ENCODE measurements at regions not wholly inside any gene's neighbourhood (a gene's known extent, or its start where the extent isn't known, plus 50 kb on each side); places are given as distances from the start of the nearest gene placed in this dataset.
"Not testable (repeated sequence)": the region's sequence is repeated elsewhere in the genome, so short reads cannot be mapped to it uniquely, and the experiment has no call there.

GRCh38 chr4:87920478-87920877 is 55.0 kb upstream of the SPP1 start:
- intact Hi-C loops (cut with DNase I; ENCODE audit: low total_unique reads): no loop called here
- 82 to 93% (median 87%) methylated on average over 2 of the region's 2 CpGs for WGBS, 5 donors
- TF ChIP-seq POLR2A (IDR thresholded peaks at IDR 0.05) (no peak), POLR2AphosphoS5 (IDR thresholded peaks at IDR 0.05) (no peak)
- TF ChIP-seq, protein P1, sequence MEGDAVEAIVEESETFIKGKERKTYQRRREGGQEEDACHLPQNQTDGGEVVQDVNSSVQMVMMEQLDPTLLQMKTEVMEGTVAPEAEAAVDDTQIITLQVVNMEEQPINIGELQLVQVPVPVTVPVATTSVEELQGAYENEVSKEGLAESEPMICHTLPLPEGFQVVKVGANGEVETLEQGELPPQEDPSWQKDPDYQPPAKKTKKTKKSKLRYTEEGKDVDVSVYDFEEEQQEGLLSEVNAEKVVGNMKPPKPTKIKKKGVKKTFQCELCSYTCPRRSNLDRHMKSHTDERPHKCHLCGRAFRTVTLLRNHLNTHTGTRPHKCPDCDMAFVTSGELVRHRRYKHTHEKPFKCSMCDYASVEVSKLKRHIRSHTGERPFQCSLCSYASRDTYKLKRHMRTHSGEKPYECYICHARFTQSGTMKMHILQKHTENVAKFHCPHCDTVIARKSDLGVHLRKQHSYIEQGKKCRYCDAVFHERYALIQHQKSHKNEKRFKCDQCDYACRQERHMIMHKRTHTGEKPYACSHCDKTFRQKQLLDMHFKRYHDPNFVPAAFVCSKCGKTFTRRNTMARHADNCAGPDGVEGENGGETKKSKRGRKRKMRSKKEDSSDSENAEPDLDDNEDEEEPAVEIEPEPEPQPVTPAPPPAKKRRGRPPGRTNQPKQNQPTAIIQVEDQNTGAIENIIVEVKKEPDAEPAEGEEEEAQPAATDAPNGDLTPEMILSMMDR (IDR thresholded peaks at IDR 0.05 in 8 of 11, conservative IDR thresholded peaks at IDR 0.05 in 3 of 11): no peak
- Histone ChIP-seq H3K36me3 (no peaks in the 10 kb centered on the region), H3K4me1 (no peaks in the 10 kb centered on the region), H3K9me3 (no peaks in the 10 kb centered on the region), H3K4me3 (no peak overlapping the region), H3K27ac (no peak overlapping the region), H3K27me3 (replicated peaks in 1 of 7) (no peaks in the 10 kb centered on the region)
- no peak for DNase-seq

DNA sequence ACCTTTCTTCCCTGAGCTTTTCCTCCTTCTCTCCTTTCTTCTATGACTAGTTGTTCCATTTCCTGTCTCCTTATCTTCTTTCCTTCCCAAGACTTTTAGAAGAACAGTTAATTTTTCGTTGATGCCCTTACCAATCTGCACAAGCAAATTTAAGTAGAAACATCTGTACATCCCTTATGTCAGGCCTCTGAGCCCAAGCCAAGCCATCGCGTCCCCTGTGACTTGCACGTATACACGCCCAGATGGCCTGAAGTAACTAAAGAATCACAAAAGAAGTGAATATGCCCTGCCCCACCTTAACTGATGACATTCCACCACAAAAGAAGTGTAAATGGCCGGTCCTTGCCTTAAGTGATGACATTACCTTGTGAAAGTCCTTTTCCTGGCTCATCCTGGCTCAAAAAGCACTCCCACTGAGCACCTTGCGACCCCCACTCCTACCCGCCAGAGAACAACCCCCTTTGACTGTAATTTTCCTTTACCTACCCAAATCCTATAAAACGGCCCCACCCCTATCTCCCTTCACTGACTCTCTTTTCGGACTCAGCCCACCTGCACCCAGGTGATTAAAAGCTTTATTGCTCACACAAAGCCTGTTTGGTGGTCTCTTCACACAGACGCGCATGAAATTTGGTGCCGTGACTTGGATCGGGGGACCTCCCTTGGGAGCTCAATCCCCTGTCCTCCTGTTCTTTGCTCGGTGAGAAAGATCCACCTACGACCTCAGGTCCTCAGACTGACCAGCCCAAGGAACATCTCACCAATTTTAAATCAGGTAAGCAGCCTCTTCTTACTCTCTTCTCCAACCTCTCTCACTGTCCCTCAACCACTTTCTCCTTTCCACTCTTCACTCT is 53.7 kb upstream of the SPP1 start:
- DNase-seq; intact Hi-C loops (cut with DNase I; ENCODE audit: low total_unique reads); H3K27ac ChIP-seq; H3K4me1 ChIP-seq; H3K9me3 ChIP-seq; H3K27me3 ChIP-seq (replicated peaks in 1 of 7); H3K36me3 ChIP-seq; H3K4me3 ChIP-seq: not testable (repeated sequence)
- 85 to 90% (median 86%) methylated on average over 11 to 16 of the region's 16 CpGs for WGBS, 5 donors

DNA sequence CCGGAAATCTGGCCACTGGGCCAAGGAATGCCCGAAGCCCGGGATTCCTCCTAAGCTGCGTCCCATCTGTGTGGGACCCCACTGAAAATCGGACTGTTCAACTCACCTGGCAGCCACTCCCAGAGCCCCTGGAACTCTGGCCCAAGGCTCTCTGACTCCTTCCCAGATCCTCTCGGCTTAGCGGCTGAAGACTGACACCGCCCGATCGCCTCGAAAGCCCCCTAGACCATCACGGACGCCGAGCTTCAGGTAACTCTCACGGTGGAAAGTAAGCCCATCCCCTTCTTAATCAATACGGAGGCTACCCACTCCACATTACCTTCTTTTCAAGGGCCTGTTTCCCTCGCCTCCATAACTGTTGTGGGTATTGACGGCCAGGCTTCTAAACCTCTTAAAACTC is 51.4 kb upstream of the SPP1 start:
- 86 to 93% (median 90%) methylated on average over 16 to 18 of the region's 18 CpGs for WGBS, 5 donors
- not testable (repeated sequence) for H3K4me1 ChIP-seq

More for the DNA sequence above, 51.4 kb upstream of the SPP1 start:
- DNase-seq; intact Hi-C loops (cut with DNase I; ENCODE audit: low total_unique reads); H3K4me3 ChIP-seq; H3K9me3 ChIP-seq; H3K36me3 ChIP-seq; H3K27ac ChIP-seq; H3K27me3 ChIP-seq (replicated peaks in 1 of 7): not testable (repeated sequence)
